ENCODE measurements at regions not wholly inside any gene's neighbourhood (a gene's known extent, or its start where the extent isn't known, plus 50 kb on each side); places are given as distances from the start of the nearest gene placed in this dataset.

GRCh38 chr11:128048121-128048520, 539.2 kb downstream of the ETS1 start:
- H3K4me3 ChIP-seq (ENCODE audit: low read depth, low read length), result no peak overlapping the region
- TF ChIP-seq CTCF (IDR thresholded peaks at IDR 0.05; ENCODE audit: low read depth, low read length), result no peak

- H3K4me3 ChIP-seq (ENCODE audit: low read depth, low read length), result no peak overlapping the region
- no peak for TF ChIP-seq CTCF (IDR thresholded peaks at IDR 0.05; ENCODE audit: low read depth, low read length)
Measured at GRCh38 chr11:128047026-128047425, 540.3 kb downstream of the ETS1 start.

GRCh38 chr11:128046213-128046612, 541.1 kb downstream of the ETS1 start:
- TF ChIP-seq CTCF (IDR thresholded peaks at IDR 0.05; ENCODE audit: low read depth, low read length), result no peak
- no peak overlapping the region for H3K4me3 ChIP-seq (ENCODE audit: low read depth, low read length)

GRCh38 chr11:128045094-128045725, 542.1 kb downstream of the ETS1 start:
- no peak for TF ChIP-seq CTCF (IDR thresholded peaks at IDR 0.05; ENCODE audit: low read depth, low read length)
- no peak overlapping the region for H3K4me3 ChIP-seq (ENCODE audit: low read depth, low read length)

GRCh38 chr11:128042290-128042751, 545.0 kb downstream of the ETS1 start:
- no peak overlapping the region for H3K4me3 ChIP-seq (ENCODE audit: low read depth, low read length)
- TF ChIP-seq CTCF (IDR thresholded peaks at IDR 0.05; ENCODE audit: low read depth, low read length), result no peak

- TF ChIP-seq CTCF (IDR thresholded peaks at IDR 0.05; ENCODE audit: low read depth, low read length), result no peak
- H3K4me3 ChIP-seq (ENCODE audit: low read depth, low read length), result no peak overlapping the region
Measured at GRCh38 chr11:128040603-128041002, 546.8 kb downstream of the ETS1 start.

- TF ChIP-seq CTCF (IDR thresholded peaks at IDR 0.05; ENCODE audit: low read depth, low read length), result no peak
Measured at GRCh38 chr11:128039140-128040021, 548.0 kb downstream of the ETS1 start.

More at GRCh38 chr11:128039140-128040021, 548.0 kb downstream of the ETS1 start:
- H3K4me3 ChIP-seq (ENCODE audit: low read depth, low read length), result no peak overlapping the region

All from WI38 (cell line).